Fibroblast of pulmonary artery (primary cell): ENCODE measurements at regions not wholly inside any gene's neighbourhood (a gene's known extent, or its start where the extent isn't known, plus 50 kb on each side); places are given as distances from the start of the nearest gene placed in this dataset.
"Not testable (repeated sequence)": the region's sequence is repeated elsewhere in the genome, so short reads cannot be mapped to it uniquely, and the experiment has no call there.

ENCODE experiments used
- DNase-seq: peaks from one replicate; pipeline ENCODE4 v3.0.0-alpha.2; 2010; ENCODE audit warnings: low read depth
- H3K4me3 ChIP-seq: replicated peaks from 2 replicates; pipeline ENCODE4 v1.5.1; 2011; ENCODE audit warnings: low read depth, mild to moderate bottlenecking, control low read depth, low read length, moderate library complexity
- CTCF ChIP-seq: IDR thresholded peaks from 2 replicates; pipeline ENCODE4 v1.5.1; 2011; ENCODE audit warnings: mild to moderate bottlenecking, control low read depth, low read length, inconsistent platforms; ENCODE audit errors: missing control alignments

- TF ChIP-seq CTCF, result no peak
- no peak overlapping the region for H3K4me3 ChIP-seq
- no peak for DNase-seq
Observed at GRCh38 chr15:81643771-81644170, 269.8 kb upstream of the TMC3 start.

- TF ChIP-seq CTCF, result no peak
- no peak overlapping the region for H3K4me3 ChIP-seq
- DNase-seq, result no peak
Observed at GRCh38 chr15:81642451-81642990, 268.5 kb upstream of the TMC3 start.

GRCh38 chr15:81636064-81636463, 262.1 kb upstream of the TMC3 start:
- not testable (repeated sequence) for DNase-seq, H3K4me3 ChIP-seq

GRCh38 chr15:81633889-81634288, 259.9 kb upstream of the TMC3 start:
- H3K4me3 ChIP-seq, result no peak overlapping the region
- DNase-seq, result no peak
- no peak for TF ChIP-seq CTCF

- H3K4me3 ChIP-seq, result no peak overlapping the region
- TF ChIP-seq CTCF, result no peak
- no peak for DNase-seq
Observed at GRCh38 chr15:81625896-81626295, 251.9 kb upstream of the TMC3 start.

GRCh38 chr15:81619002-81619401, 245.0 kb upstream of the TMC3 start:
- no peak for DNase-seq
- H3K4me3 ChIP-seq, result no peak overlapping the region
- no peak for TF ChIP-seq CTCF

- no peak for DNase-seq
- TF ChIP-seq CTCF, result no peak
- no peak overlapping the region for H3K4me3 ChIP-seq
Observed at GRCh38 chr15:81612631-81613030, 238.6 kb upstream of the TMC3 start.
